Breast epithelium (tissue), 4 donors: ENCODE measurements at regions not wholly inside any gene's neighbourhood (a gene's known extent, or its start where the extent isn't known, plus 50 kb on each side); places are given as distances from the start of the nearest gene placed in this dataset.

Source experiments
- DNase-seq, 2 donors: peaks; one replicate each; pipeline ENCODE4 v3.0.0-alpha.2; 2019; ENCODE audit warnings: low spot score in 2 of 2
- H3K27ac ChIP-seq, 2 donors: fragments of 200-600 bp; sonication (generic) in 1 of 2; one replicate each; pipeline ENCODE4 v1.5.1; 2016 to 2019; ENCODE audit warnings: mild to moderate bottlenecking in 1 of 2
- H3K27me3 ChIP-seq, 2 donors: fragments of 200-600 bp; sonication (generic) in 1 of 2; one replicate each; pipeline versions ENCODE4 v1.5.1 to v1.6.0; 2017 to 2019; ENCODE audit warnings: control low read depth in 1 of 2, mild to moderate bottlenecking in 1 of 2
- H3K36me3 ChIP-seq: fragments of 200-600 bp; one replicate; pipeline ENCODE4 v1.5.1; 2019
- H3K4me1 ChIP-seq, 2 donors: fragments of 200-600 bp; sonication (generic); one replicate each; pipeline ENCODE4 v1.5.1; 2016 to 2019; ENCODE audit warnings: control low read depth in 1 of 2
- H3K4me3 ChIP-seq, 3 donors: fragments of 200-600 bp; sonication (generic); 1 replicate in 2 of 3; 2 replicates in 1 of 3; pipeline ENCODE4 v1.5.1; 2016 to 2019; ENCODE audit warnings: mild to moderate bottlenecking in 3 of 3, moderate library complexity in 2 of 3
- H3K9me3 ChIP-seq, 2 donors: fragments of 200-600 bp; sonication (generic) in 1 of 2; one replicate each; pipeline ENCODE4 v1.5.1; 2016 to 2019; ENCODE audit warnings: control low read depth in 1 of 2
- POLR2A ChIP-seq: fragments of 450-650 bp; IDR thresholded peaks from one replicate; pipeline ENCODE4 v1.6.1; 2016; ENCODE audit warnings: antibody characterized with exemption, mild to moderate bottlenecking, moderate library complexity
- POLR2AphosphoS5 ChIP-seq, 3 donors: sonication (generic); formaldehyde crosslinking; IDR thresholded peaks; one replicate each; pipeline ENCODE4 v1.6.1; 2017; ENCODE audit warnings: antibody characterized with exemption in 3 of 3
- intact Hi-C: fragments of 100-400 bp; cut with DNase I; formaldehyde crosslinking; loops from one replicate; pipeline ENCODE4 v1.15.1; 2023; ENCODE audit warnings: low total_unique reads
- TF ChIP-seq, protein P1 (sequence below), 3 donors: fragments of 450-650 bp; IDR thresholded peaks; one replicate each; pipeline ENCODE4 v1.5.1; 2016 to 2017; ENCODE audit warnings: antibody characterized with exemption in 3 of 3, mild to moderate bottlenecking in 3 of 3, moderate library complexity in 3 of 3

- no peaks in the 10 kb centered on the region for H3K9me3 ChIP-seq
- H3K4me3 ChIP-seq = no peak overlapping the region
- no peak for DNase-seq
- intact Hi-C loops = loop anchor here (10.0 kb wide), 1 partner anchor 300 kb away; no protein-coding TSS in a partner anchor
- H3K4me1 ChIP-seq = no peaks in the 10 kb centered on the region
- no peaks in the 10 kb centered on the region for H3K27me3 ChIP-seq
- no peaks in the 10 kb centered on the region for H3K36me3 ChIP-seq
- TF ChIP-seq, protein P1, sequence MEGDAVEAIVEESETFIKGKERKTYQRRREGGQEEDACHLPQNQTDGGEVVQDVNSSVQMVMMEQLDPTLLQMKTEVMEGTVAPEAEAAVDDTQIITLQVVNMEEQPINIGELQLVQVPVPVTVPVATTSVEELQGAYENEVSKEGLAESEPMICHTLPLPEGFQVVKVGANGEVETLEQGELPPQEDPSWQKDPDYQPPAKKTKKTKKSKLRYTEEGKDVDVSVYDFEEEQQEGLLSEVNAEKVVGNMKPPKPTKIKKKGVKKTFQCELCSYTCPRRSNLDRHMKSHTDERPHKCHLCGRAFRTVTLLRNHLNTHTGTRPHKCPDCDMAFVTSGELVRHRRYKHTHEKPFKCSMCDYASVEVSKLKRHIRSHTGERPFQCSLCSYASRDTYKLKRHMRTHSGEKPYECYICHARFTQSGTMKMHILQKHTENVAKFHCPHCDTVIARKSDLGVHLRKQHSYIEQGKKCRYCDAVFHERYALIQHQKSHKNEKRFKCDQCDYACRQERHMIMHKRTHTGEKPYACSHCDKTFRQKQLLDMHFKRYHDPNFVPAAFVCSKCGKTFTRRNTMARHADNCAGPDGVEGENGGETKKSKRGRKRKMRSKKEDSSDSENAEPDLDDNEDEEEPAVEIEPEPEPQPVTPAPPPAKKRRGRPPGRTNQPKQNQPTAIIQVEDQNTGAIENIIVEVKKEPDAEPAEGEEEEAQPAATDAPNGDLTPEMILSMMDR (IDR thresholded peaks at IDR 0.05) = no peak
- TF ChIP-seq POLR2AphosphoS5 (IDR thresholded peaks at IDR 0.05) = no peak
- no peak for TF ChIP-seq POLR2A
- H3K27ac ChIP-seq = no peak overlapping the region
Observed at GRCh38 chr6:105744815-105745214, 341.3 kb upstream of the PRDM1 start.

GRCh38 chr6:105740946-105741645, 338.2 kb upstream of the PREP start:
- Histone ChIP-seq H3K27me3 (no peaks in the 10 kb centered on the region), H3K27ac (no peak overlapping the region), H3K4me3 (no peak overlapping the region), H3K36me3 (no peaks in the 10 kb centered on the region), H3K9me3 (no peaks in the 10 kb centered on the region), H3K4me1 (no peaks in the 10 kb centered on the region)
- intact Hi-C loops = loop anchor here (10.0 kb wide), 1 partner anchor 296 kb away; no protein-coding TSS in a partner anchor
- no peak for TF ChIP-seq POLR2A
- TF ChIP-seq, protein P1 (IDR thresholded peaks at IDR 0.05) = no peak
- DNase-seq = no peak

DNA sequence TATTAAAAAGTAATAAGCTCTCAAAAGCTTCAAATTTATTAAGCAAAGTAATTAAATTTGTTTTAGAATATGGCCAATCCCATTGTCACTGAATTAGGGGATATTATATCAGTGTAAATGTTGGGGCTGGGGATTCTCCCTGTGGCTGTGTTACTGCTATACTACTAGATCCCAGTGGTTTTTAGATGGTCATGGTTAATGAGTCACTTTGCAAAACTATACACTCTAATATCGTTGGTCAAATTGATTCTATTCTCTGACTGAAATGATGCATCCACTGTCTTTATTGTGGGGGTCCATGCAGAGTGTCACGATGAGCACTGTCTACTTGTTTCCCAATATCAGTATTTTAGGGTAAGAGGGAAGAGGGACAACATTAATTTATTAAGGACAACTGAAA, 336.9 kb upstream of the PREP start:
- Histone ChIP-seq H3K4me3 (no peak overlapping the region), H3K4me1 (no peaks in the 10 kb centered on the region), H3K27me3 (no peaks in the 10 kb centered on the region), H3K27ac (no peak overlapping the region), H3K9me3 (no peaks in the 10 kb centered on the region), H3K36me3 (no peaks in the 10 kb centered on the region)
- no peak for DNase-seq
- TF ChIP-seq, protein P1 (IDR thresholded peaks at IDR 0.05) = no peak
- TF ChIP-seq POLR2A = no peak
- no peak for TF ChIP-seq POLR2AphosphoS5 (IDR thresholded peaks at IDR 0.05)
- intact Hi-C loops = loop anchor here (10.0 kb wide), 1 partner anchor 295 kb away; no protein-coding TSS in a partner anchor

DNA sequence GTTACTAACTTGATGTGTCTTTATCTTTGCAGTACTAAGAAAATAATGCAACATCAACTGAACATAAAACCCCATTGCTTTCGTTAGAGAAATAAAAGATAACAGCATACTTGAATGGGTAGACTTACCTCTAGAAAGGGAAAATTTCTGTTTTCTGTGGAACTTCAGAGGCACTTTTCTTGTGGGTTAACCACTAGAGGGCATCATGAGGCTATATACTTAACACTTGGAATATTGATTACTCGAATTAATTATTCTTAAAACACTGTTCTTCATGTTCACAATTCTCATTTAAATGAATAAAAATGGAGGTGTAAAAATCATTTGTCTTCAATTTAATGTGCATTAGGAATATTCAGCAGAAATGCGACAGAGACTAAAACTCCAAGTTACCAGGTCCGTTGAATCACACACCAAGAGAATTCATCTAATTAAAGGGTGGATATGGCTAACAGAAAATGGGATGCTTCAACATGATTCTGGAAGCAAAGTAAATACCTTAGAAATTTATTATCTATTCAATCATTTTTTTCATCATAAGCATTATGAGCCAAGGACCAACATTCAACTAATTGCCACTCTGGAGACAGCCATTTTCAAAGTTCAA, 330.8 kb upstream of the PREP start:
- no peaks in the 10 kb centered on the region for H3K27me3 ChIP-seq
- no peaks in the 10 kb centered on the region for H3K9me3 ChIP-seq
- no peak overlapping the region for H3K4me3 ChIP-seq
- intact Hi-C loops = no loop called here
- no peaks in the 10 kb centered on the region for H3K4me1 ChIP-seq
- DNase-seq = no peak
- TF ChIP-seq, protein P1 (IDR thresholded peaks at IDR 0.05) = peak in 2 of 3 donors; percentile 25 to 46
- TF ChIP-seq POLR2A = no peak
- H3K27ac ChIP-seq = no peak overlapping the region
- no peaks in the 10 kb centered on the region for H3K36me3 ChIP-seq

GRCh38 chr6:105728995-105729394, 326.1 kb upstream of the PREP start:
- intact Hi-C loops = loop anchor here (10.0 kb wide), 1 partner anchor 264 kb away; no protein-coding TSS in a partner anchor
- DNase-seq = no peak

More at GRCh38 chr6:105728995-105729394, 326.1 kb upstream of the PREP start:
- Histone ChIP-seq H3K9me3 (no peaks in the 10 kb centered on the region), H3K27me3 (no peaks in the 10 kb centered on the region), H3K36me3 (no peaks in the 10 kb centered on the region), H3K4me3 (no peak overlapping the region), H3K27ac (no peak overlapping the region), H3K4me1 (no peaks in the 10 kb centered on the region)
- no peak for TF ChIP-seq POLR2AphosphoS5 (IDR thresholded peaks at IDR 0.05)
- TF ChIP-seq, protein P1 (IDR thresholded peaks at IDR 0.05) = no peak
